Uterus (tissue), 2 donors: ENCODE measurements at regions not wholly inside any gene's neighbourhood (a gene's known extent, or its start where the extent isn't known, plus 50 kb on each side); places are given as distances from the start of the nearest gene placed in this dataset.

Experiments used
- CTCF ChIP-seq, 4 experiments: fragments of 200-600 bp in 2 of 4; fragments of 450-650 bp in 2 of 4; sonication (generic) in 2 of 4; IDR thresholded peaks; one replicate each; pipeline ENCODE4 v1.5.1; 2016 to 2019; ENCODE audit warnings: antibody characterized with exemption in 4 of 4, mild to moderate bottlenecking in 2 of 4, moderate library complexity in 1 of 4
- POLR2A ChIP-seq, 2 donors: fragments of 450-650 bp; IDR thresholded peaks; one replicate each; pipeline ENCODE4 v1.6.1; 2016; ENCODE audit warnings: antibody characterized with exemption in 2 of 2, mild to moderate bottlenecking in 1 of 2, moderate library complexity in 1 of 2

GRCh38 chr4:60221866-60222265 is 978.3 kb upstream of the ADGRL3 start:
- TF ChIP-seq CTCF (IDR thresholded peaks at IDR 0.05) (no peak), POLR2A (IDR thresholded peaks at IDR 0.05) (no peak)
